Thoracic aorta (tissue), 2 donors: ENCODE measurements at regions not wholly inside any gene's neighbourhood (a gene's known extent, or its start where the extent isn't known, plus 50 kb on each side); places are given as distances from the start of the nearest gene placed in this dataset.

Source experiments
- ATAC-seq: fragments of 150-250 bp; one replicate; pipeline ENCODE4 v1.8.0; 2017; ENCODE audit warnings: low read depth; ENCODE audit not compliant: insufficient number of reproducible peaks, low FRiP score
- DNase-seq: peaks from one replicate; pipeline ENCODE4 v3.0.0-alpha.2; 2020; ENCODE audit warnings: low spot score
- H3K27ac ChIP-seq, 2 donors: fragments of 200-600 bp; sonication (generic); 1 replicate in 1 of 2; 2 replicates in 1 of 2; pipeline ENCODE4 v1.5.1; 2016; ENCODE audit warnings: mild to moderate bottlenecking in 2 of 2, moderate library complexity in 2 of 2
- H3K27me3 ChIP-seq: fragments of 200-600 bp; sonication (generic); replicated peaks from 2 replicates; pipeline ENCODE4 v1.6.0; 2016; ENCODE audit warnings: mild to moderate bottlenecking; ENCODE audit not compliant: insufficient read depth
- H3K36me3 ChIP-seq: fragments of 200-600 bp; sonication (generic); one replicate; pipeline ENCODE4 v1.5.1; 2016
- H3K4me1 ChIP-seq, 2 donors: fragments of 200-600 bp; sonication (generic); 1 replicate in 1 of 2; 2 replicates in 1 of 2; pipeline versions ENCODE4 v1.5.1 to v1.6.0; 2016; ENCODE audit warnings: low read depth in 2 of 2, mild to moderate bottlenecking in 1 of 2; ENCODE audit not compliant: control insufficient read depth in 1 of 2
- H3K4me3 ChIP-seq: fragments of 200-600 bp; sonication (generic); 2 replicates; pipeline ENCODE4 v1.5.1; 2016; ENCODE audit warnings: mild to moderate bottlenecking
- H3K9me3 ChIP-seq: fragments of 200-600 bp; sonication (generic); 2 replicates; pipeline ENCODE4 v1.5.1; 2016
- TF ChIP-seq, protein P1 (sequence below): fragments of 200-600 bp; sonication (generic); IDR thresholded peaks from one replicate; pipeline ENCODE4 v1.5.1; 2019; ENCODE audit warnings: antibody characterized with exemption

DNA sequence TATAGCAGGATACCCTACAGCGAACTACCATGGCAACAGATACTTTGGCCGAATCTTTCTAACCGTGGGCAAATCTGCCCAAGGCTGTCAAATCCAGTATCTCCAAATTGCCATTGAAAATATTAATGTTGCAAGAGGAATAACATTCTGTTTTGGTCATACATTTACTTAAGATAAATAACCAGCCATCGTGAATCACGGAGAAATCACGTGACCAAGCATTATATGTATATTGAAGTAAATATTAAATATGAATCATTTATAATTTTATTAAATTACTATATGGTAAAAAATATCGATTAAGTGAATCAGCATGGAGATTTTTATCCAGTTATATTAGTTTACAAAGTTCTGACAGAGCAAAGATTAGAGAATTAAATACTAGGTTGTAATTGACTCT, 714.6 kb upstream of the GJE1 start:
- H3K27ac ChIP-seq = no peak overlapping the region
- no peaks in the 10 kb centered on the region for H3K4me1 ChIP-seq
- ATAC-seq = no peak
- H3K27me3 ChIP-seq = no peaks in the 10 kb centered on the region
- H3K4me3 ChIP-seq = no peak overlapping the region
- TF ChIP-seq, protein P1, sequence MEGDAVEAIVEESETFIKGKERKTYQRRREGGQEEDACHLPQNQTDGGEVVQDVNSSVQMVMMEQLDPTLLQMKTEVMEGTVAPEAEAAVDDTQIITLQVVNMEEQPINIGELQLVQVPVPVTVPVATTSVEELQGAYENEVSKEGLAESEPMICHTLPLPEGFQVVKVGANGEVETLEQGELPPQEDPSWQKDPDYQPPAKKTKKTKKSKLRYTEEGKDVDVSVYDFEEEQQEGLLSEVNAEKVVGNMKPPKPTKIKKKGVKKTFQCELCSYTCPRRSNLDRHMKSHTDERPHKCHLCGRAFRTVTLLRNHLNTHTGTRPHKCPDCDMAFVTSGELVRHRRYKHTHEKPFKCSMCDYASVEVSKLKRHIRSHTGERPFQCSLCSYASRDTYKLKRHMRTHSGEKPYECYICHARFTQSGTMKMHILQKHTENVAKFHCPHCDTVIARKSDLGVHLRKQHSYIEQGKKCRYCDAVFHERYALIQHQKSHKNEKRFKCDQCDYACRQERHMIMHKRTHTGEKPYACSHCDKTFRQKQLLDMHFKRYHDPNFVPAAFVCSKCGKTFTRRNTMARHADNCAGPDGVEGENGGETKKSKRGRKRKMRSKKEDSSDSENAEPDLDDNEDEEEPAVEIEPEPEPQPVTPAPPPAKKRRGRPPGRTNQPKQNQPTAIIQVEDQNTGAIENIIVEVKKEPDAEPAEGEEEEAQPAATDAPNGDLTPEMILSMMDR = no peak
- H3K36me3 ChIP-seq = no peaks in the 10 kb centered on the region
- H3K9me3 ChIP-seq = no peaks in the 10 kb centered on the region
- DNase-seq = no peak

DNA sequence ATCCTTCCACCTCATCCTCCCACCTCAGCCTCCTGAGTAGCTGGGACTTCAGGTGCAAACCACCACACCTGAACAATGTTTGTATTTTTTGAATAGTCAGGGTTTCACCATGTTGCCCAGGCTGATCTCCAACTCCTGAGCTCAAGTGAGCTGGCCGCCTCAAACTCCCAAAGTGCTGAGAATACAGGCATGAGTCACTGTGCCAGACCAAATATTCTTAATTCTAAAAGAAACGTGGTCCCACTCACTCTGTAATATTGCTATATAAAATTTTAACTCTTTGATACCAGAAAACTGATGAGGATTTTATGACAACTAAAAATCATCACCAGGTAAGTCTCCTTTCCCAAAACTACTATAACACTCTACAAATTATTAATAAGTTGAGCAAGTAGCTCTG, 716.8 kb upstream of the GJE1 start:
- H3K4me1 ChIP-seq = no peaks in the 10 kb centered on the region
- no peaks in the 10 kb centered on the region for H3K27me3 ChIP-seq
- no peak overlapping the region for H3K27ac ChIP-seq
- TF ChIP-seq, protein P1 = no peak
- H3K4me3 ChIP-seq = no peak overlapping the region
- no peak for DNase-seq
- no peaks in the 10 kb centered on the region for H3K9me3 ChIP-seq
- no peaks in the 10 kb centered on the region for H3K36me3 ChIP-seq
- no peak for ATAC-seq

DNA sequence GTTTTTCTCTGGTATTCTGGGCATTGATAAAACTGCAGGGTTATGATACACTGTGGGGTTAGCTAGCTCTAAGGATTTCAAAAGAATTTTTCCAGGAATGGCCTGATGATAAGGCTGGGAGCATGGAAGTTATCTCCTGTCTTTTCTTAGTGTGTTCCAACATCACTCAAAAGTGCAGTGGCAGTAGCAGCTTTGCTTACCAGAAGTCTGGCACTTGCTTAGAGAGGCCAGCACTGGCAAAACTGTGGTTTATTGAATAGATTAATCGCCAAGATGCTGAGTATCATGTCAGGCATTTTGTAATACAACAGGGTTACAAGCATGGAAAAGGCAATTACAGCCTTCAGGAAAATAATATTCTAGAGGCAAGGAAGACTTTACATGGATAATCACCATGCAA, 719.5 kb upstream of the GJE1 start:
- no peak overlapping the region for H3K4me3 ChIP-seq
- no peak overlapping the region for H3K27ac ChIP-seq
- H3K27me3 ChIP-seq = no peaks in the 10 kb centered on the region
- H3K36me3 ChIP-seq = no peaks in the 10 kb centered on the region
- H3K9me3 ChIP-seq = peaks cover 12% of the 10 kb centered on the region
- TF ChIP-seq, protein P1 = no peak
- no peak for ATAC-seq
- H3K4me1 ChIP-seq = no peaks in the 10 kb centered on the region
- no peak for DNase-seq

DNA sequence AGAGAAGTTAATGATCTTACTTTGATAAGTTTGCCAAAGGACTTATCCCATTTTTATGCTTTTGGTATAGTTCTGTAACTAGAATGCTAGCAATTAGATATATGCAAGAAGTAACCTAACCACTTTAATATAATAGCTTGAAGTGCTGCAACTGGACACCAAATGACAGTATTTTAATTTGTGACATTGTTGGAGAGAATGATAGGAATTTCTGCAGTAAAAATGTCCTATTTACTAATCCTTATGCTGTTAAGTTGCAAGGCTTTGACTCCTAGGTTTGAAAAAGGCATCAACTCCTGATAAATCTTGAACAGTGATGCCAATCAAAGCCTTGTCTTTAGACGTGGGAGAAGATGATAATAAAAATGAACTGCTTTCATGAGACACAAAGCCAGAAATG, 726.0 kb upstream of the GJE1 start:
- H3K9me3 ChIP-seq = peaks cover 19% of the 10 kb centered on the region
- H3K27ac ChIP-seq = peak overlapping the region in 1 of 2 donors; percentile 41
- no peak overlapping the region for H3K4me3 ChIP-seq
- H3K36me3 ChIP-seq = no peaks in the 10 kb centered on the region
- ATAC-seq = no peak
- no peaks in the 10 kb centered on the region for H3K27me3 ChIP-seq
- no peak for DNase-seq
- TF ChIP-seq, protein P1 = no peak
- H3K4me1 ChIP-seq = peaks cover 28 to 29% of the 10 kb centered on the region in 2 donors

DNA sequence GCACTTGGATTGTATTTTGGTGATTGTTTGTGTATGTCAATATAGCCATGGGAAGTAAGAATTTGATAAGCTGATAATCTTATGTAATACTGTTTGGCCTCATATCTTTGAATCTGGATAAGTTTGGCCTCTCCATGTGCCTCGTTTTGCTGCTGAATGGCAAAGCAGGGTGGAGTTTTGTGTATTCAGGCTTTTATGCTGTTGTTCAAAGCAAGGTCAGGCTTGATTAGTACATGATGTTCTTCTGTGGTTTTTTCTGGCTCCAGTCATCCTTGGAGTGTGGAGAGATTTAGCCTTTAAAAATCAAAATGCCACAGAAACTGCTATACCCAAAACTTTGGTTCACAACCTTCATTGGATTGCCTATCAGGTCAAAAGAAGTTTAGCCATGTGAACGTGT, 728.9 kb upstream of the GJE1 start:
- peaks cover 14% of the 10 kb centered on the region for H3K9me3 ChIP-seq
- peaks cover 36 to 40% of the 10 kb centered on the region in 2 donors for H3K4me1 ChIP-seq
- no peak for ATAC-seq
- peak overlapping the region; percentile 56 to 59 for H3K27ac ChIP-seq
- H3K27me3 ChIP-seq = no peaks in the 10 kb centered on the region
- no peaks in the 10 kb centered on the region for H3K36me3 ChIP-seq
- TF ChIP-seq, protein P1 = no peak
- no peak for DNase-seq
- H3K4me3 ChIP-seq = peak overlapping the region; percentile 24
